SJCRH30 (cell line): ENCODE measurements at regions not wholly inside any gene's neighbourhood (a gene's known extent, or its start where the extent isn't known, plus 50 kb on each side); places are given as distances from the start of the nearest gene placed in this dataset.

ENCODE experiments used
- DNase-seq, 2 experiments: peaks; one replicate each; pipeline ENCODE4 v3.0.0-alpha.2; 2015 to 2020
- H3K27ac ChIP-seq: fragments of 250-450 bp; sonication (Bioruptor Pico); 2 replicates; pipeline ENCODE4 v1.5.1; 2020; ENCODE audit warnings: mild to moderate bottlenecking, moderate library complexity
- H3K27me3 ChIP-seq: fragments of 250-450 bp; sonication (Bioruptor Pico); 2 replicates; pipeline ENCODE4 v1.5.1; 2020; ENCODE audit warnings: mild to moderate bottlenecking, moderate library complexity
- H3K36me3 ChIP-seq: fragments of 250-450 bp; sonication (Bioruptor Pico); 2 replicates; pipeline ENCODE4 v1.5.1; 2020; ENCODE audit warnings: mild to moderate bottlenecking, moderate library complexity
- H3K4me1 ChIP-seq: fragments of 250-450 bp; sonication (Bioruptor Pico); 2 replicates; pipeline ENCODE4 v1.5.1; 2020; ENCODE audit warnings: mild to moderate bottlenecking, moderate library complexity
- H3K4me3 ChIP-seq: fragments of 250-450 bp; sonication (Bioruptor Pico); 2 replicates; pipeline ENCODE4 v1.5.1; 2020; ENCODE audit warnings: mild to moderate bottlenecking, moderate library complexity
- H3K9me3 ChIP-seq: fragments of 250-450 bp; sonication (Bioruptor Pico); replicated peaks from 2 replicates; pipeline ENCODE4 v1.5.1; 2020; ENCODE audit warnings: mild to moderate bottlenecking, moderate library complexity

DNA sequence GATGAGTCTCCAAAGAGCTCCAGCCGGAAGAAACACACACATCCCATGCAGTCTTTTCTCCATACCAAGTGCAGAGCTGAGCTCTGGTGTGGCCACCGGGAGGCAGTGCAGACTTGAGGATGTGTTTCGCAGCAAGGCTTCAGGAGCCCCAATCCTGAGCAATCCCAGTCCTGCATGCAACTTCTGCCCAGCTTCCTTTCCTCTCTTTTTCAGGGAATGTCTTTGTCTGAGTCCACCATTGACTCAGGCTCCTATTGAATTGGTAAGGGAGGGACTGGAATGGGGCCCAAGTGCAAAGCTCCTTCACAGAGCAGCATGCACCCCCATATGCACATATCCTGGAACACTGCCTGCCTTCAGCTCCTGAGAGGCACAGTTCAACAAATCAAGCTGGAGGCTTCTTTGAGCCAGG, 50.5 kb upstream of the ASIP start:
- H3K27ac ChIP-seq: no peak overlapping the region
- peak; percentile 83 to 90 for DNase-seq
- H3K9me3 ChIP-seq: no peaks in the 10 kb centered on the region
- H3K4me3 ChIP-seq: no peak overlapping the region
- H3K4me1 ChIP-seq: no peaks in the 10 kb centered on the region
- H3K36me3 ChIP-seq: no peaks in the 10 kb centered on the region
- 0 out of 2 replicates have a peak, but pooled peaks cover 5% of the 10 kb centered on the region for H3K27me3 ChIP-seq
